ENCODE measurements at regions not wholly inside any gene's neighbourhood (a gene's known extent, or its start where the extent isn't known, plus 50 kb on each side); places are given as distances from the start of the nearest gene placed in this dataset.

- DNase-seq (ENCODE audit: low spot score) = no peak
- H3K36me3 ChIP-seq = no peaks in the 10 kb centered on the region
- H3K4me3 ChIP-seq = no peak overlapping the region
- no peak for TF ChIP-seq CTCF (IDR thresholded peaks at IDR 0.05)
- H3K27me3 ChIP-seq = no peaks in the 10 kb centered on the region
- no peaks in the 10 kb centered on the region for H3K4me1 ChIP-seq
- H3K27ac ChIP-seq = no peak overlapping the region
- no peaks in the 10 kb centered on the region for H3K9me3 ChIP-seq
Observed at GRCh38 chr7:79820387-79820786, 314.2 kb upstream of the GNAI1 start.

- no peak for DNase-seq (ENCODE audit: low spot score)
- Histone ChIP-seq H3K27ac (no peak overlapping the region), H3K27me3 (no peaks in the 10 kb centered on the region), H3K9me3 (no peaks in the 10 kb centered on the region), H3K4me3 (no peak overlapping the region), H3K36me3 (no peaks in the 10 kb centered on the region), H3K4me1 (no peaks in the 10 kb centered on the region)
- no peak for TF ChIP-seq CTCF (IDR thresholded peaks at IDR 0.05)
Observed at GRCh38 chr7:79810916-79811315, 323.7 kb upstream of the GNAI1 start.

- TF ChIP-seq CTCF (IDR thresholded peaks at IDR 0.05) = peak in 1 of 2 donors; percentile 39
- Histone ChIP-seq H3K27me3 (no peaks in the 10 kb centered on the region), H3K9me3 (no peaks in the 10 kb centered on the region), H3K4me1 (no peaks in the 10 kb centered on the region), H3K27ac (no peak overlapping the region), H3K36me3 (no peaks in the 10 kb centered on the region), H3K4me3 (no peak overlapping the region)
- DNase-seq (ENCODE audit: low spot score) = no peak
Observed at GRCh38 chr7:79806161-79806734, 328.4 kb upstream of the GNAI1 start.

GRCh38 chr7:79790656-79791262, 337.3 kb upstream of the MAGI2 start:
- H3K36me3 ChIP-seq = no peaks in the 10 kb centered on the region
- H3K4me3 ChIP-seq = no peak overlapping the region
- H3K9me3 ChIP-seq = no peaks in the 10 kb centered on the region
- no peak overlapping the region for H3K27ac ChIP-seq
- H3K27me3 ChIP-seq = no peaks in the 10 kb centered on the region
- no peak for DNase-seq (ENCODE audit: low spot score)
- no peak for TF ChIP-seq CTCF (IDR thresholded peaks at IDR 0.05)
- no peaks in the 10 kb centered on the region for H3K4me1 ChIP-seq

- Histone ChIP-seq H3K4me1 (no peaks in the 10 kb centered on the region), H3K36me3 (no peaks in the 10 kb centered on the region), H3K4me3 (no peak overlapping the region), H3K27ac (no peak overlapping the region), H3K27me3 (no peaks in the 10 kb centered on the region), H3K9me3 (no peaks in the 10 kb centered on the region)
- DNase-seq (ENCODE audit: low spot score) = no peak
- TF ChIP-seq CTCF (IDR thresholded peaks at IDR 0.05) = no peak
Observed at GRCh38 chr7:79789584-79790345, 336.3 kb upstream of the MAGI2 start.
